ENCODE measurements at regions not wholly inside any gene's neighbourhood (a gene's known extent, or its start where the extent isn't known, plus 50 kb on each side); places are given as distances from the start of the nearest gene placed in this dataset.

DNA sequence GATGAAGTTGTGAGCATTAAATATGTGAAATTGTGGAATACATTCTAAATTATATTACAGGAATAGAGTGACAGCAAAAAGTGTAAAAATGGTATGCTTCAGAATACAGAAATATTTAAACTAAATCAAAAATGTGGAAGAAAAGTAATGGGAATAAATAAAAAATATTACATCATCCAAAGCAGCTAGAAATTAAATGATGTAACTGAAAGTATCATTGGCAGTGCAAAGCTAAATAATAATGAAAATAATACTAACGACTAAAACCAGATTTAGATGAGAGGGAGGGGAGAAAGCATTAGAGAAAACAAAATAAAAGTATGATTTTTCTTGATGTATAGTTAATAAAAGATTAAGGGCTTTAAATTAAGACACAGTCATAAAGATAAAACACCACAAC lies 1104.0 kb downstream of the EPHA7 start:
- no peak overlapping the region for H3K27ac Mint-ChIP-seq
- H2BK120ac ChIP-seq (ENCODE audit: low read depth, low read length, poor library complexity, severe bottlenecking), result no peak overlapping the region

More for the DNA sequence above, 1104.0 kb downstream of the EPHA7 start:
- no peak overlapping the region for H2BK15ac ChIP-seq (ENCODE audit: low read depth, low read length)
- WGBS (ENCODE audit: extremely low coverage, insufficient read length, low lambda C conversion rate), result no CpG with 5 or more reads among the region's 1 CpG
- H3K23ac ChIP-seq (ENCODE audit: insufficient read length, low read depth, low read length), result no peak overlapping the region
- Mint-ChIP-seq H3K36me3 (ENCODE audit: insufficient read depth in 1 of 3, low read depth in 3 of 3) (peaks cover 0 to 8% (median 0%) of the 10 kb centered on the region in 3 experiments; a peak in 2 of 7 replicates), H3K27me3 (ENCODE audit: low read depth) (no peaks in the 10 kb centered on the region), H3K9me3 (peaks cover 2 to 3% of the 10 kb centered on the region in 2 experiments; a peak in 1 of 5 replicates), H3K4me1 (no peaks in the 10 kb centered on the region), H3K4me3 (no peak overlapping the region)
- no peak overlapping the region for H3K56ac ChIP-seq (ENCODE audit: insufficient read length, low read depth, low read length)
- H4K8ac ChIP-seq (replicated peaks; ENCODE audit: insufficient read length, low read depth, low read length), result no peak overlapping the region
- no peak overlapping the region for H2AK5ac ChIP-seq (ENCODE audit: insufficient read length, low read length)
- no peak overlapping the region for H3K4me2 ChIP-seq (ENCODE audit: insufficient read depth, insufficient read length, low read length)
- H2BK5ac ChIP-seq (ENCODE audit: insufficient read length, low read length), result no peak overlapping the region
- H3T11ph ChIP-seq (ENCODE audit: low read length), result no peak overlapping the region
- no peaks in the 10 kb centered on the region for H4K20me1 ChIP-seq (ENCODE audit: control insufficient read depth, insufficient read depth, insufficient read length)
- H4K91ac ChIP-seq (ENCODE audit: insufficient read length, low read depth, low read length), result no peak overlapping the region
- H3K4ac ChIP-seq (ENCODE audit: low read depth, low read length), result no peak overlapping the region
- H3K14ac ChIP-seq (ENCODE audit: insufficient read depth, low read length), result no peak overlapping the region
- no peak overlapping the region for H2BK12ac ChIP-seq (ENCODE audit: insufficient read length, low read depth, low read length)
- H3K27ac ChIP-seq (ENCODE audit: insufficient read length, low read depth, low read length), result no peak overlapping the region
- H2BK20ac ChIP-seq (ENCODE audit: low read depth, low read length, poor library complexity, severe bottlenecking), result no peak overlapping the region
- TF ChIP-seq, protein P1, sequence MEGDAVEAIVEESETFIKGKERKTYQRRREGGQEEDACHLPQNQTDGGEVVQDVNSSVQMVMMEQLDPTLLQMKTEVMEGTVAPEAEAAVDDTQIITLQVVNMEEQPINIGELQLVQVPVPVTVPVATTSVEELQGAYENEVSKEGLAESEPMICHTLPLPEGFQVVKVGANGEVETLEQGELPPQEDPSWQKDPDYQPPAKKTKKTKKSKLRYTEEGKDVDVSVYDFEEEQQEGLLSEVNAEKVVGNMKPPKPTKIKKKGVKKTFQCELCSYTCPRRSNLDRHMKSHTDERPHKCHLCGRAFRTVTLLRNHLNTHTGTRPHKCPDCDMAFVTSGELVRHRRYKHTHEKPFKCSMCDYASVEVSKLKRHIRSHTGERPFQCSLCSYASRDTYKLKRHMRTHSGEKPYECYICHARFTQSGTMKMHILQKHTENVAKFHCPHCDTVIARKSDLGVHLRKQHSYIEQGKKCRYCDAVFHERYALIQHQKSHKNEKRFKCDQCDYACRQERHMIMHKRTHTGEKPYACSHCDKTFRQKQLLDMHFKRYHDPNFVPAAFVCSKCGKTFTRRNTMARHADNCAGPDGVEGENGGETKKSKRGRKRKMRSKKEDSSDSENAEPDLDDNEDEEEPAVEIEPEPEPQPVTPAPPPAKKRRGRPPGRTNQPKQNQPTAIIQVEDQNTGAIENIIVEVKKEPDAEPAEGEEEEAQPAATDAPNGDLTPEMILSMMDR (conservative IDR thresholded peaks at IDR 0.05), result no peak
- H2AFZ ChIP-seq (ENCODE audit: low read length), result no peak overlapping the region
- H3K79me2 ChIP-seq (ENCODE audit: insufficient read depth, low read length), result no peaks in the 10 kb centered on the region
- H3K27me3 ChIP-seq (ENCODE audit: insufficient read depth, low read length), result no peaks in the 10 kb centered on the region
- H3K9me3 ChIP-seq (ENCODE audit: control insufficient read depth, low read depth, low read length), result no peaks in the 10 kb centered on the region
- no peak overlapping the region for H4K5ac ChIP-seq (ENCODE audit: insufficient read length, low read depth, low read length)
- no peak overlapping the region for H3K18ac ChIP-seq (ENCODE audit: insufficient read length, low read depth, low read length)
- H3K79me1 ChIP-seq (ENCODE audit: insufficient read depth, low read depth, low read length, poor library complexity, severe bottlenecking), result no peaks in the 10 kb centered on the region
- H3K9ac ChIP-seq (ENCODE audit: extremely low read depth, insufficient read length, low read length), result no peak overlapping the region
- no peaks in the 10 kb centered on the region for H3K4me1 ChIP-seq (ENCODE audit: insufficient read depth, low read length)
- DNase-seq, result no peak
- no peaks in the 10 kb centered on the region for H3K23me2 ChIP-seq (ENCODE audit: insufficient read length, low read depth, low read length, poor library complexity, severe bottlenecking)

Data from H9 (cell line).